GM21360 (cell line): ENCODE measurements at regions not wholly inside any gene's neighbourhood (a gene's known extent, or its start where the extent isn't known, plus 50 kb on each side); places are given as distances from the start of the nearest gene placed in this dataset.
"Not testable (repeated sequence)": the region's sequence is repeated elsewhere in the genome, so short reads cannot be mapped to it uniquely, and the experiment has no call there.

Experiments
- ATAC-seq: cut with Tn5 transposase; IDR thresholded peaks from one replicate; pipeline ENCODE4 v1.9.1; 2021; ENCODE audit warnings: mild to moderate bottlenecking, moderate library complexity; ENCODE audit not compliant: unreplicated experiment

DNA sequence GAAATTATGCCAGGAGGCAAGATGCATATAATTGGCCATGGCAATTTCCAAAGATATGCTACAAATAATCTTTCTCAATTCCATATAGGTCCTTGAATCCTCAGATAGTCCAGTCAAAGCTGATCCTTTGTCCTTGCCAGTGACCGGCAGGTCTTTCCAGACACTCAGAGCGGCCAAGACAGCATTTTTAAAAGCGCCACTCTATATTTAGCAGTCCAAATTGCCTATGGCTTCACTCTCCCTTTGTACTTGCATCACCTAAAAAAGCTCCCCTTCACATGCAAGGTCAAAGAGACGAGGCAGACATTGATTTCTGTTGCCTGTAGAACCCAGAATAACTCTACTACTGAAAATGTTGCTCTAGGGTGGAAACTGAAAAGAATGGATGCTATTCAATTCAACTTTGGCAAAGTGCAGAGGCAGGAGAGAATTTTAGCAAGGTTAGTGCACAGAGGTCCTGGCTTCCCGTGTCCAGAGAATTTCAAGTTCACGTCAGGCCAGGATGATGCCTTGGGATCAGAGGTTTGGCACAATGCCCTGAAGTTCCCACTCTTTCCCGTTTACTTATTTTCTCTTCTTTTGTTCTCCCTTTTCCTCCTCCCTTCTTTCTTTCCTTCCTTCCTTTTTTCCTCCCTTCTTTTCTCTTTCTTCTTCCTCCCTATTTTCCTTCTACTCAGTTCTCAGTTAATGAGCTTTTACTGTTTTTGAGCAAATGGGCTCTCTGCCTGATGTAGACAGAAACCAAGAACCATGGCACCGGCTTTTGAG, 108.5 kb downstream of the KCNK1 start:
- ATAC-seq: no peak

DNA sequence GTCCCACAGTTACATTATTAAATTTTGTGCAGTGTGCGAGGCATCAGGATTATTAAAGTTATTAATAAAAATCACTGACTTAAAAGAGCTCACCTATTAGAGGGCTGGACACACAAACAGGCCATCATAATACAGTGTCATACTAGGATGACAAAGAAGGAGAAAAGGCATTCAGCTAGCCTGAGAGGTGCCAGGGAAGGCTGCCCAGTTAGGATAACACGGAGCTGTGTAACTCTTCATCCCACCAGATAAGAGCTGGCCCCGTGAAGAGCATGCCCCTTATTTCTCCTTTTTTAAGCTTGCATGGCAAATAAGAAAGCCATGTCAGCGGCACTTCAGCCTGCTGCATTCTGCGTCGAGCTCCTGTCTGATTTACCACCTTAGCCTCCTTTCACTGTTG, 109.5 kb downstream of the KCNK1 start:
- ATAC-seq: no peak

DNA sequence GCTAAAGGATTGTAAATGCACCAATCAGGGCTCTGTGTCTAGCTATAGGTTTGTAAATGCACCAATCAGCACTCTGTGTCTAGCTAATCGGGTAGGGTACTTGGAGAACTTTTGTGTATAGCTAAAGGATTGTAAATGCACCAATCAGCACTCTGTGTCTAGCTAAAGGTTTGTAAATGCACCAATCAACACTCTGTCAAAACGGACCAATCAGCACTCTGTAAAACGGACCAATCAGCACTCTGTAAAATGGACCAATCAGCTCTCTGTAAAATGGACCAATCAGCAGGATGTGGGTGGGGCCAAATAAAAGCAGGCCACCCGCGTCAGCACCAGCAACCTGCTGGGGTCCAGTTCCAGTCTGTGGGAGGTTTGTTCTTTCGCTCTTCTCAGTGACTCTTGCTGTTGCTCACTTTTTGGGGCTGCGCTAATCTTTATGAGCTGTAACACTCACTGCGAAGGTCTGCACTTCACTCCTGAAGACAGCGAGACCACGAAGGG, 110.3 kb downstream of the KCNK1 start:
- ATAC-seq: not testable (repeated sequence)

DNA sequence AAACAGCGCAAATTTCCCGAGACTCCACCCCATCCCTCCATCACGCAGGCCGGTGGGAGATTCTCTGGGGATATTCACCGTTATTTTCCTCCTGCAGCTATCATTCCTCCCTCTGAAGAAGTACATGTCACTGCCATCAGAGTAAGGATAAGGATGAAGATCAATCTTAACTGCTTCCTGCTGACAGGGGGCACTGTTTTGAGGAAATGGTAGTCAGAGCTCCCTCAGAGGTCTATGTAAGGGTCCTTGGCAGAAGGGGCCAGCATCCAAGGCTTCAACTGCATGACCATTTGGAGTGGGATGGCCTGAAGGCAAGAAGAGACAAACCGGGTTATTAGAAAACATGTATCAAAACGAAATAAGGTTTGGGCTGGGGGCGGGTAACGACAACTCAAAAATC, 111.5 kb downstream of the KCNK1 start:
- no peak for ATAC-seq

- ATAC-seq: no peak
Measured at GRCh38 chr1:233728721-233729120, 114.8 kb downstream of the KCNK1 start.

- ATAC-seq: no peak
Measured at GRCh38 chr1:233730380-233730779, 116.5 kb downstream of the KCNK1 start.

DNA sequence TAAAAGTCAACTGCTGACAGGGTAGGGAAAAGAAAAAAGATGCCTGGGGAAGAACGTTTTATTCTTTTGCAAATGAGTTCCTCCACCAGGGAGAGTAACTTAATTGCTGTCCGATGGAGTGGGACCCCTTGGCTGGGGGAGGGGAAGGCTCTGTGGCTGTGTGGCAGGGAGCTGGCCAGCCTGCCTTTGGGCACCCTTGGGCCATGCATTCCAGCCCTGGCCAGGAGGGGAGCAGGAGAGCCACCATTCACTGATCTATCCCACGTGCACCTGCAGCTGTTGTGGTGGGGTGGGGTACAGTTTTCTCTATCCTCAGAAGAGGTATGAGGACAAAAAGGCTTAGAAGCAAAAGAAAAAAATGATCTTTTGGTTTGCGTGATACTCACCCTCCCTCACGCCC, 116.9 kb downstream of the KCNK1 start:
- no peak for ATAC-seq

DNA sequence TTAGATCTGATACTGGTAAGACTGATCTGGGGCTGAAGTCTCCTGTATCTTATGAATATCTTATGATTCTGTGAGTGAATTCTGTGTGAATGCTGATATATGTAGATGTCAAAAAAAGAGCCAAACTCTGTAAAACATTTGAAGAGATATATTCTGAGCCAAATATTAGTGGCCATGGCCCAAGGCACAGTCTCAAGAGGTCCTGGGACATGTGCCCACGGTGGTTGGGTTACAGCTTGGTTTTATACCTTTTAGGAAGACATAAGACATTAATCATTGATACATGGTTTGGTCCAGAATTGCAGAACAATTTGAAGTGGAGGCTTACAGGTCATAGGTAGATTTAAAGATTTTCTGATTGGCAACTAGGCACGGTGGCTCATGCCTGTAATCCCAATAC, 118.3 kb downstream of the KCNK1 start:
- ATAC-seq: no peak

DNA sequence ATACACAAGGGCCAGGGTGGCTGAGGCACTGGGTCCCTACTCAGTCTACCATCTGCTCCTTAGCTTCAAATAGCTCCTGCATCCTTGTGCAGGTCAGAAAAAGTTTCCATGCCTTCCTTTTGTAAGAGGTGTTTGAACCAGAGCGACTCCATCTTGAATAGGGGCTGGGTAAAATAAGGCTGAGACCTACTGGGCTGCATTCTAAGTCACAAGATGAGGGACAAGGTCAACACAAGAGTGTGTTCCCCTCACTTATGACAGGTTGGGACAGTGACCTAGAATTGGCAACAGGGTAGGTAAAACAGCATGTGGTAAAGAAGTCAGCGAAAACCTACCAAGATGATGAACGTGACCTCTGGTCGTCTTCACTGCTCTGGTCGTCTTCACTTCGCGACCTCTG, 120.5 kb downstream of the KCNK1 start:
- no peak for ATAC-seq

DNA sequence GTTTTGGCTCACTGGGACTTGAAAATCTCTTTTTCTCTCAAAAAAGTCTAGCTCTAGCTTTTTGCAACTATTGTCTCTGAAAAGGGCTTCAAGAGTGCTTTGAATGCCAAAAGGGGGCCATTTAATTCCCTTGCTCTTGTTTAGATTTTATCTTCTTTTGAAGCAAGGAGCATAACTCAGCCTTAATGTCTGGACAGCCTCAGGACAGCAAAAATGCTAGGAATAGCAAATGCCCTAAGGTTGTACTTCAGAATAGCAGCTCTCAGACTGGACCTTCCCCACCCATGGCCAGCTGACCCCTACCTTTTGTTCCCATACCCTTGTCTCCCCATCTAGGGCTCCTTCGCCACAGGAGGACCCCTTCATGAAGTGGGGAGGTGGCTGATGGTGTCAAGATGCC, 121.4 kb downstream of the KCNK1 start:
- ATAC-seq: no peak

GRCh38 chr1:233735847-233736246, 121.9 kb downstream of the KCNK1 start:
- no peak for ATAC-seq

DNA sequence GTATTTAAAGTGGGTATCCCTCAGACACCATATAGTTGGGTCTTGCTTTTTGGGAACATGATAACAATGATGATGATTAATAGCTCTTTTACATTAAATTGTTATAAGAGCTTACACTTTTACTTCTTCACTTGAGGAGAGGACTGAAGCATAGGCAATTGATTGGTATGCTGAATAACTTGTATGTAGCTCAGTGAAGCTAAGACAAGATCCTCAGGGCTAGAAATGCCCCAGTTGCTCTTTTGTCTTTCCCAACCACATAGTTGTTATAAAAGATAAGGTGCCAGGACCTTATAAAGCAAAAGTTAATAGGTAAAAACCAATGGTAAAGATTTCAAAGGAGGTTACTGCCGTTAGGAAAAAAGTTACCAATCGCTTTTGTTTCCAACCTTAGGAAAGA, 123.4 kb downstream of the KCNK1 start:
- ATAC-seq: no peak

DNA sequence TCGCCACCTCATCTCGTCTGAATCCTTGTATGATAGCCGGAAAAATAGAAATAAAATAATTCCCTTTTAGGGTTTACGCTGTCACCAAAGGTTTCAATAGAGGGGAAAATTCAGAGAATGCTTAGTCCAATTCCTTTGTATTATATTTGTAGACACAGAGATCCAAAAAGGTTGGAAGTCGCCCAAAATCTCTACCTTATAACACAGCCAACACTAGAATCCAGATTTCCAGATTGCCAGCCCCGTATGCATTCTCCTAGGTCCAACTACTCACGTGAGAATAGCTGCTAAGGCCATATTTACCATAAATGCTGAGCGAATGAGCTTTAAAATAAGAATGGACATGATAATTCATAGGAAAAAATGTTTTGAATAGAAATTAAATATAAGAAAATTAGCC, 124.5 kb downstream of the KCNK1 start:
- ATAC-seq: no peak

GRCh38 chr1:233738850-233739249, 124.9 kb downstream of the KCNK1 start:
- no peak for ATAC-seq

DNA sequence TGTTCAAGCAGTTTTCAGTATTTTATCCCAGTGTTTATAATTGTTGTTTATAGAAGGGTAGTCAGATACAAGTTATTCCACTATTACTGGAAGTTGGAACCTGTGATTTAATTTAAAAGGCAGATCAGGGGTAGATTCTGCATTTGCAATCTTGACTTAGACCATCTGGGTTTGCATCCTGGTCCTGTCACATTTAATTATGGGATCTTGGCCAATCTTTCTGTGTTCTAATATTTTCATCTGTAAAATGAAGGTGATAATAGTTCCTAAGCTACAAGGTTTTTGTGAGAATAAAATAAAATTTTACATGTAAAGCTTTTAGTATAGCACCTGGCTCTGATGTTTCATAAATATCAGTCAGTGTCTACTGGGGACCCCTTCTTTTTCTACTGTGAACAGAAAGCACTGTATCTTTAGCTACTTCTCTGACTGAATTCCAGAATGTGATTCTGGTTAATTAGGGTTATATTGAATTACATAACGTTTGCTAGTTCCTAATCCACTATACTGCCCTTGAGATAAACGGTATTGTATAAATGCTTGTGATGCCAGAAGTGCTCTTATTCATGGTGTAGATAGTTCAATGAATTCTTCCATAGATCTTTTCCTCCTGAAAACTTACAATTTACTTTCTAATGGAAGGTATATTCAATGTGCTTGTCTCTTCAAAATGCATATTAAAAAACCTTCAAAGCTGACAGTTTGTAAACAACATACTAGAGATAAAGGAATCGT, 131.0 kb downstream of the KCNK1 start:
- ATAC-seq: no peak

DNA sequence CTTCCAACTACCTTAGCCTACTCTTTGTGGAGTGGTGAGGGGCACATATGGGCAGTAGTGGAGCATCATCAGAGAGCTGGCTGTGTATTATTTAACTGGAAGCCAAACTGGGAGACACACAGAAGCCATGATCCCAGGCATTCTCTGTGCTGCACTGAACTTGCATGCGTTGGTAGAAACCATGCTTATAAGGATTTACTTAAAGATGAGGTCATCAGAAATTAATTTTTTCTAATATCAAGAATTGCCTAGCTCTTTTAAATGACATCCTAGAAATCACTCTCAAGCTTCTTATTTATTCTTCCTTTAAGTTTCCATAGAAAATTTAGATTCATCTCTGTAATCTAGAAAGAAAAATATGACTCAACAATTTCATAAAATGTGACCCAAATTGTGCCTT, 136.2 kb downstream of the KCNK1 start:
- no peak for ATAC-seq

- ATAC-seq: no peak
Measured at GRCh38 chr1:233759665-233760064, 144.8 kb upstream of the SLC35F3 start.

DNA sequence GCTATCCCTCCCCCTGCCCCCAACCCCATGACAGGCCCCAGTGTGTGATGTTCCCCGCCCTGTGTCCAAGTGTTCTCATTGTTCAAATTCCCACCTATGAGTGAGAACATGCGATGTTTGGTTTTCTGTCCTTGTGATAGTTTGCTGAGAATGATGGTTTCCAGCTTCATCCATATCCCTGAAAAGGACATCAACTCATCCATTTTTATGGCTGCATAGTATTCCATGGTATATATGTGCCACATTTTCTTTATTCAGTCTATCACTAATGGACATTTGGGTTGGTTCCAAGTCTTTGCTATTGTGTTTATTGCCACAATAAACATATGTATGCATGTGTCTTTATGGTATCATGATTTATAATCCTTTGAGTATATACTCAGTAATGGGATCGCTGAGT, 140.2 kb upstream of the SLC35F3 start:
- ATAC-seq: not testable (repeated sequence)

DNA sequence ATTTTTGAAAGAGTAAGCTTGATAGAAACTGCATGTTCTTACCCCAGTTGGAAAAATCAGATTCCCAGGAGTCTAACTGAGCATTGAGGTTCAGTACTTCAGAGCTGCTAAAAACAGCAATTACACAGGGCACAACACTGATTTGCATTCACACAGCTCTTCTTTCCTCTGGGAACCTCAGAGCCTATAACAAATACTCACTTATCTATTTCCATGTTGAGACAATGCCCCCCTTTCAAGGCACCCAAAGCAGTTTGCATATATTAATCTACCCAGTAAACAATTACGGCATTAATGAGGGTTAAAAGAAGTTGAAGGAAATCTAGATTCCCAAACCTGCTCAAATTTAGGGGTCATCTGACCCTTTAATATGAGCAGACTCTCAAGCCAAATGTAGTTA, 126.9 kb upstream of the SLC35F3 start:
- no peak for ATAC-seq

DNA sequence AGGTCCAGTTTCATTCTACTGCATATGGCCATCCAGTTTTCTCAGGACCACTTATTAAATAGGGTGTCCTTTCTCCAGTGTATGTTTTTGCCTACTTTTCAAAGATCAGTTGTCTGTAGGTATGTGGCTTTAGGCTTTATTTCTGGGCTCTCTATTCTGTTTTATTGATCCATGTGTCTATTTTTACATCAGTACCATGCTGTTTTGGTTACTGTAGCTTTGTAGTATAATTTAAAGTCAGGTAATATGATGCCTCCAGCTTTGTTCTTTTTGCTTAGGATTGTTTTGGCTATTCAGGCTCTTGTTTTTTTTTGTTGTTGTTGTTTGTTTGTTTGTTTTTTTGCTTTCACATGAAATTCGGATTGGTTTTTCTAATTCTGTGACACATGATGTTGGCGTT, 124.4 kb upstream of the SLC35F3 start:
- no peak for ATAC-seq

GRCh38 chr1:233782937-233783586, 121.4 kb upstream of the SLC35F3 start:
- ATAC-seq: no peak

DNA sequence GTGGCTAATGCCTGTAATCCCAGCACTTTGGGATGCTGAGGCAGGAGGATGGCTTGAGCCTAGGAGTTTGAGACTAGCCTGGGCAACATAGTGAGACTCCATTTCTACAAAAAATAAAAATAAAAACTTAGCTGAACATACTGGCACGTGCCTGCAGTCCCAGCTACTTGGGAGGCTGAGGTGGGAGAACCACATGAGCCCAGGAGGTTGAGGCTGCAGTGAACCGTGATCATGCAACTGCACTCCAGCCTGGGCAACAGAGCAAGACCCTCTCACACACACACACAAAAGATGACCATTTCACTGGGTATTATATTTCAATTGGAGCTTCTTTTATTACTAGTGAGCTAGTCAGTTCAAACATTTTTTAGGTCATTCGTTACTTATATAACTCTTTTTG, 116.9 kb upstream of the SLC35F3 start:
- no peak for ATAC-seq
